K562 (cell line): ENCODE measurements at regions not wholly inside any gene's neighbourhood (a gene's known extent, or its start where the extent isn't known, plus 50 kb on each side); places are given as distances from the start of the nearest gene placed in this dataset.
A peak's percentile ranks its signal among the peaks of the same experiment; 100 is the strongest.

ENCODE experiments used
- ASH1L ChIP-seq: fragments of 450-650 bp; IDR thresholded peaks from 2 replicates; pipeline ENCODE4 v1.6.1; 2018; ENCODE audit warnings: borderline replicate concordance, mild to moderate bottlenecking, low read depth; ENCODE audit not compliant: partially characterized antibody
- HDGF ChIP-seq: fragments of 450-650 bp; IDR thresholded peaks from 2 replicates; pipeline ENCODE4 v1.6.1; 2016
- HEY1 ChIP-seq: fragments of 250-450 bp; sonication (Bioruptor Pico); IDR thresholded peaks from 2 replicates; pipeline ENCODE4 v1.5.0; 2020; ENCODE audit warnings: mild to moderate bottlenecking, moderate library complexity, borderline replicate concordance
- KAT8 ChIP-seq: fragments of 450-650 bp; IDR thresholded peaks from 2 replicates; pipeline ENCODE4 v1.6.1; 2016; ENCODE audit warnings: low read depth, mild to moderate bottlenecking
- KLF1 ChIP-seq: fragments of 450-650 bp; IDR thresholded peaks from 2 replicates; pipeline ENCODE4 v1.6.1; 2016; ENCODE audit warnings: missing genetic modification characterization, missing compliant biosample characterization
- NONO ChIP-seq, 2 experiments: fragments of 200-400 bp in 1 of 2; fragments of 450-650 bp in 1 of 2; formaldehyde crosslinking in 1 of 2; IDR thresholded peaks; 2 replicates each; pipeline ENCODE4 v1.6.1; 2017; ENCODE audit warnings: low read depth in 2 of 2, mild to moderate bottlenecking in 2 of 2, moderate library complexity in 2 of 2, low read length in 1 of 2
- RAD51 ChIP-seq: fragments of 450-650 bp; IDR thresholded peaks from 2 replicates; pipeline ENCODE4 v1.7.1; 2016; ENCODE audit warnings: low read depth, mild to moderate bottlenecking, borderline replicate concordance
- RBM17 ChIP-seq: fragments of 200-400 bp; formaldehyde crosslinking; IDR thresholded peaks from 2 replicates; pipeline ENCODE4 v1.6.1; 2017; ENCODE audit warnings: low read depth, mild to moderate bottlenecking, low read length, borderline replicate concordance
- RFX1 ChIP-seq: fragments of 450-650 bp; IDR thresholded peaks from 2 replicates; pipeline ENCODE4 v1.6.1; 2016; ENCODE audit warnings: mild to moderate bottlenecking, moderate library complexity
- SMAD1 ChIP-seq: fragments of 150-350 bp; IDR thresholded peaks from 2 replicates; pipeline ENCODE4 v1.6.1; 2014; ENCODE audit warnings: low read length, low read depth; ENCODE audit not compliant: partially characterized antibody
- TCF7L2 ChIP-seq: fragments of 150-350 bp; IDR thresholded peaks from 2 replicates; pipeline ENCODE4 v1.6.1; 2016; ENCODE audit warnings: low read depth, mild to moderate bottlenecking, low read length, moderate library complexity
- TOE1 ChIP-seq, 2 experiments: fragments of 450-650 bp in 1 of 2; sonication (generic) in 1 of 2; formaldehyde crosslinking in 1 of 2; IDR thresholded peaks; 2 replicates each; pipeline versions ENCODE4 v1.7.1 to v1.8.0; 2016 to 2022; ENCODE audit warnings: borderline replicate concordance in 2 of 2, mild to moderate bottlenecking in 2 of 2, antibody characterized with exemption in 1 of 2, inconsistent platforms in 1 of 2, low read depth in 1 of 2, missing genetic modification reagents in 1 of 2, moderate library complexity in 1 of 2
- XRCC3 ChIP-seq: fragments of 450-650 bp; IDR thresholded peaks from 2 replicates; pipeline ENCODE4 v1.6.1; 2017; ENCODE audit warnings: mild to moderate bottlenecking, moderate library complexity
- TF ChIP-seq, protein P1 (sequence below): fragments of 450-650 bp; formaldehyde crosslinking; conservative IDR thresholded peaks from 2 replicates; pipeline ENCODE4 v1.4.0; 2022; ENCODE audit warnings: mild to moderate bottlenecking, missing genetic modification characterization
- TF ChIP-seq, protein P2 (sequence below): sonication (generic); formaldehyde crosslinking; IDR thresholded peaks from 2 replicates; pipeline ENCODE4 v1.8.1; 2022; ENCODE audit warnings: missing genetic modification reagents
- TF ChIP-seq, protein P3 (sequence below): fragments of 450-650 bp; IDR thresholded peaks from 2 replicates; pipeline ENCODE4 v1.6.1; 2018; ENCODE audit warnings: mild to moderate bottlenecking, low read depth; ENCODE audit not compliant: partially characterized antibody
- TF ChIP-seq, protein P4 (sequence below): fragments of 250-450 bp; sonication (Bioruptor Pico); IDR thresholded peaks from 2 replicates; pipeline ENCODE4 v1.5.0; 2020; ENCODE audit warnings: mild to moderate bottlenecking, borderline replicate concordance
- TF ChIP-seq, protein P5 (sequence below), 2 experiments: fragments of 150-350 bp in 1 of 2; IDR thresholded peaks; 2 replicates each; pipeline ENCODE4 v1.6.1; 2012 to 2016; ENCODE audit warnings: low read depth in 2 of 2, low read length in 2 of 2, mild to moderate bottlenecking in 1 of 2, moderate library complexity in 1 of 2

DNA sequence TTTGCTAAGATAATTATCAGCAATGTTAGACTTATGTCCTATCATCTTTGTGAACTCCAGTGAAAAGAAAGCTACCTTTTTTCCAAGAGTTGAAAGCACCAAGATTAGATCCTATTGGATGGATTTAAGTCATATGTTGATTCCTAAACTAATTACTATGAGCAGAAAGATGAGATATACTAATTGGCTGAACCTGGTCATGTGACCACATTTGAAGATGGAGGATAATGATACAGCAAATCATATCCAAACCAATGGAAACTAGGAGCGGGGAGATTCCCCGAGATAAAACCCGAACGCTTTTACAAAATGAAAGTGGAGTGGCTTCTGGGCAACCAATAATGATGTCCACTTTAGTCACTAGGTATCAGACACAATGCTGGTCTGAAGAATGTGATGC, 1060.2 kb upstream of the EEF2KMT start (continued):
- TF ChIP-seq, protein P1, sequence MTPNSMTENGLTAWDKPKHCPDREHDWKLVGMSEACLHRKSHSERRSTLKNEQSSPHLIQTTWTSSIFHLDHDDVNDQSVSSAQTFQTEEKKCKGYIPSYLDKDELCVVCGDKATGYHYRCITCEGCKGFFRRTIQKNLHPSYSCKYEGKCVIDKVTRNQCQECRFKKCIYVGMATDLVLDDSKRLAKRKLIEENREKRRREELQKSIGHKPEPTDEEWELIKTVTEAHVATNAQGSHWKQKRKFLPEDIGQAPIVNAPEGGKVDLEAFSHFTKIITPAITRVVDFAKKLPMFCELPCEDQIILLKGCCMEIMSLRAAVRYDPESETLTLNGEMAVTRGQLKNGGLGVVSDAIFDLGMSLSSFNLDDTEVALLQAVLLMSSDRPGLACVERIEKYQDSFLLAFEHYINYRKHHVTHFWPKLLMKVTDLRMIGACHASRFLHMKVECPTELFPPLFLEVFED = no peak
- TF ChIP-seq XRCC3 = no peak
- no peak for TF ChIP-seq RFX1
- TF ChIP-seq RBM17 = no peak
- TF ChIP-seq, protein P2, sequence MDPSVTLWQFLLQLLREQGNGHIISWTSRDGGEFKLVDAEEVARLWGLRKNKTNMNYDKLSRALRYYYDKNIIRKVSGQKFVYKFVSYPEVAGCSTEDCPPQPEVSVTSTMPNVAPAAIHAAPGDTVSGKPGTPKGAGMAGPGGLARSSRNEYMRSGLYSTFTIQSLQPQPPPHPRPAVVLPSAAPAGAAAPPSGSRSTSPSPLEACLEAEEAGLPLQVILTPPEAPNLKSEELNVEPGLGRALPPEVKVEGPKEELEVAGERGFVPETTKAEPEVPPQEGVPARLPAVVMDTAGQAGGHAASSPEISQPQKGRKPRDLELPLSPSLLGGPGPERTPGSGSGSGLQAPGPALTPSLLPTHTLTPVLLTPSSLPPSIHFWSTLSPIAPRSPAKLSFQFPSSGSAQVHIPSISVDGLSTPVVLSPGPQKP (CRISPR knock-in tag) = no peak
- peak; percentile 74 for TF ChIP-seq RAD51
- TF ChIP-seq, protein P3, sequence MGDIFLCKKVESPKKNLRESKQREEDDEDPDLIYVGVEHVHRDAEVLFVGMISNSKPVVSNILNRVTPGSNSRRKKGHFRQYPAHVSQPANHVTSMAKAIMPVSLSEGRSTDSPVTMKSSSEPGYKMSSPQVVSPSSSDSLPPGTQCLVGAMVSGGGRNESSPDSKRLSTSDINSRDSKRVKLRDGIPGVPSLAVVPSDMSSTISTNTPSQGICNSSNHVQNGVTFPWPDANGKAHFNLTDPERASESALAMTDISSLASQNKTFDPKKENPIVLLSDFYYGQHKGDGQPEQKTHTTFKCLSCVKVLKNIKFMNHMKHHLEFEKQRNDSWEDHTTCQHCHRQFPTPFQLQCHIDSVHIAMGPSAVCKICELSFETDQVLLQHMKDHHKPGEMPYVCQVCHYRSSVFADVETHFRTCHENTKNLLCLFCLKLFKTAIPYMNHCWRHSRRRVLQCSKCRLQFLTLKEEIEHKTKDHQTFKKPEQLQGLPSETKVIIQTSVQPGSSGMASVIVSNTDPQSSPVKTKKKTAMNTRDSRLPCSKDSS = no peak
- no peak for TF ChIP-seq KAT8
- TF ChIP-seq SMAD1 = no peak
- TF ChIP-seq HDGF = no peak
- TF ChIP-seq TOE1 (IDR thresholded peaks at IDR 0.05; ENCODE audit: borderline replicate concordance) = peak; percentile 75; the same call in 1 of the 2 replicates
- TF ChIP-seq TOE1 (CRISPR knock-in tag; IDR thresholded peaks at IDR 0.05; ENCODE audit: borderline replicate concordance, low read depth) = no peak
- no peak for TF ChIP-seq KLF1 (tag)
- TF ChIP-seq, protein P4, sequence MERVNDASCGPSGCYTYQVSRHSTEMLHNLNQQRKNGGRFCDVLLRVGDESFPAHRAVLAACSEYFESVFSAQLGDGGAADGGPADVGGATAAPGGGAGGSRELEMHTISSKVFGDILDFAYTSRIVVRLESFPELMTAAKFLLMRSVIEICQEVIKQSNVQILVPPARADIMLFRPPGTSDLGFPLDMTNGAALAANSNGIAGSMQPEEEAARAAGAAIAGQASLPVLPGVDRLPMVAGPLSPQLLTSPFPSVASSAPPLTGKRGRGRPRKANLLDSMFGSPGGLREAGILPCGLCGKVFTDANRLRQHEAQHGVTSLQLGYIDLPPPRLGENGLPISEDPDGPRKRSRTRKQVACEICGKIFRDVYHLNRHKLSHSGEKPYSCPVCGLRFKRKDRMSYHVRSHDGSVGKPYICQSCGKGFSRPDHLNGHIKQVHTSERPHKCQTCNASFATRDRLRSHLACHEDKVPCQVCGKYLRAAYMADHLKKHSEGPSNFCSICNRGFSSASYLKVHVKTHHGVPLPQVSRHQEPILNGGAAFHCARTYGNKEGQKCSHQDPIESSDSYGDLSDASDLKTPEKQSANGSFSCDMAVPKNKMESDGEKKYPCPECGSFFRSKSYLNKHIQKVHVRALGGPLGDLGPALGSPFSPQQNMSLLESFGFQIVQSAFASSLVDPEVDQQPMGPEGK (CRISPR knock-in tag) = no peak
- no peak for TF ChIP-seq HEY1 (CRISPR knock-in tag)
- no peak for TF ChIP-seq NONO (IDR thresholded peaks at IDR 0.05; ENCODE audit: low read depth in 2 of 2, low read length in 1 of 2)
- TF ChIP-seq, protein P5, sequence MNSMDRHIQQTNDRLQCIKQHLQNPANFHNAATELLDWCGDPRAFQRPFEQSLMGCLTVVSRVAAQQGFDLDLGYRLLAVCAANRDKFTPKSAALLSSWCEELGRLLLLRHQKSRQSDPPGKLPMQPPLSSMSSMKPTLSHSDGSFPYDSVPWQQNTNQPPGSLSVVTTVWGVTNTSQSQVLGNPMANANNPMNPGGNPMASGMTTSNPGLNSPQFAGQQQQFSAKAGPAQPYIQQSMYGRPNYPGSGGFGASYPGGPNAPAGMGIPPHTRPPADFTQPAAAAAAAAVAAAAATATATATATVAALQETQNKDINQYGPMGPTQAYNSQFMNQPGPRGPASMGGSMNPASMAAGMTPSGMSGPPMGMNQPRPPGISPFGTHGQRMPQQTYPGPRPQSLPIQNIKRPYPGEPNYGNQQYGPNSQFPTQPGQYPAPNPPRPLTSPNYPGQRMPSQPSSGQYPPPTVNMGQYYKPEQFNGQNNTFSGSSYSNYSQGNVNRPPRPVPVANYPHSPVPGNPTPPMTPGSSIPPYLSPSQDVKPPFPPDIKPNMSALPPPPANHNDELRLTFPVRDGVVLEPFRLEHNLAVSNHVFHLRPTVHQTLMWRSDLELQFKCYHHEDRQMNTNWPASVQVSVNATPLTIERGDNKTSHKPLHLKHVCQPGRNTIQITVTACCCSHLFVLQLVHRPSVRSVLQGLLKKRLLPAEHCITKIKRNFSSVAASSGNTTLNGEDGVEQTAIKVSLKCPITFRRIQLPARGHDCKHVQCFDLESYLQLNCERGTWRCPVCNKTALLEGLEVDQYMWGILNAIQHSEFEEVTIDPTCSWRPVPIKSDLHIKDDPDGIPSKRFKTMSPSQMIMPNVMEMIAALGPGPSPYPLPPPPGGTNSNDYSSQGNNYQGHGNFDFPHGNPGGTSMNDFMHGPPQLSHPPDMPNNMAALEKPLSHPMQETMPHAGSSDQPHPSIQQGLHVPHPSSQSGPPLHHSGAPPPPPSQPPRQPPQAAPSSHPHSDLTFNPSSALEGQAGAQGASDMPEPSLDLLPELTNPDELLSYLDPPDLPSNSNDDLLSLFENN (IDR thresholded peaks at IDR 0.05; ENCODE audit: low read depth in 2 of 2, low read length in 2 of 2) = no peak
- no peak for TF ChIP-seq ASH1L
- no peak for TF ChIP-seq TCF7L2
